Suprapubic skin (tissue), 4 donors: ENCODE measurements at regions not wholly inside any gene's neighbourhood (a gene's known extent, or its start where the extent isn't known, plus 50 kb on each side); places are given as distances from the start of the nearest gene placed in this dataset.

Source experiments
- DNase-seq, 2 donors: peaks; one replicate each; pipeline ENCODE4 v3.0.0-alpha.2; 2019; ENCODE audit warnings: low spot score in 2 of 2
- H3K27ac ChIP-seq: fragments of 200-600 bp; sonication (generic); one replicate; pipeline ENCODE4 v1.5.1; 2019
- H3K27me3 ChIP-seq: fragments of 200-600 bp; sonication (generic); one replicate; pipeline ENCODE4 v1.5.1; 2019
- H3K36me3 ChIP-seq: fragments of 200-600 bp; sonication (generic); one replicate; pipeline ENCODE4 v1.5.1; 2019
- H3K4me1 ChIP-seq: fragments of 200-600 bp; sonication (generic); one replicate; pipeline ENCODE4 v1.5.1; 2019
- H3K4me3 ChIP-seq: fragments of 200-600 bp; sonication (generic); one replicate; pipeline ENCODE4 v1.5.1; 2019; ENCODE audit warnings: mild to moderate bottlenecking
- H3K9me3 ChIP-seq: fragments of 200-600 bp; sonication (generic); one replicate; pipeline ENCODE4 v1.5.1; 2019
- CTCF ChIP-seq, 2 donors: fragments of 200-600 bp in 1 of 2; fragments of 450-650 bp in 1 of 2; sonication (generic) in 1 of 2; IDR thresholded peaks; one replicate each; pipeline ENCODE4 v1.5.1; 2016 to 2019; ENCODE audit warnings: antibody characterized with exemption in 2 of 2, mild to moderate bottlenecking in 1 of 2, moderate library complexity in 1 of 2
- EP300 ChIP-seq: sonication (generic); formaldehyde crosslinking; IDR thresholded peaks from one replicate; pipeline ENCODE4 v1.6.1; 2017; ENCODE audit warnings: antibody characterized with exemption
- POLR2A ChIP-seq, 2 donors: fragments of 450-650 bp; IDR thresholded peaks; one replicate each; pipeline ENCODE4 v1.6.1; 2017; ENCODE audit warnings: antibody characterized with exemption in 2 of 2, mild to moderate bottlenecking in 2 of 2, moderate library complexity in 2 of 2
- POLR2AphosphoS5 ChIP-seq, 3 donors: sonication (generic); formaldehyde crosslinking; IDR thresholded peaks; one replicate each; pipeline ENCODE4 v1.6.1; 2017; ENCODE audit warnings: antibody characterized with exemption in 3 of 3
- WGBS: methylation state at CpG from one replicate; pipeline ENCODE4 v1.1.5; 2018; 5-methylcytosine and 5-hydroxymethylcytosine counted together

- H3K36me3 ChIP-seq: no peaks in the 10 kb centered on the region
- H3K9me3 ChIP-seq: no peaks in the 10 kb centered on the region
- 56% methylated on average over 1 of the region's 1 CpG for WGBS
- H3K4me3 ChIP-seq: no peak overlapping the region
- H3K27ac ChIP-seq: no peak overlapping the region
- no peak for TF ChIP-seq POLR2AphosphoS5 (IDR thresholded peaks at IDR 0.05)
- TF ChIP-seq POLR2A (IDR thresholded peaks at IDR 0.05): no peak
- no peak for TF ChIP-seq CTCF (IDR thresholded peaks at IDR 0.05)
- TF ChIP-seq EP300: no peak
- no peak for DNase-seq
- peaks cover 6% of the 10 kb centered on the region for H3K4me1 ChIP-seq
- H3K27me3 ChIP-seq: no peaks in the 10 kb centered on the region
These were observed 627.5 kb upstream of the LMCD1 start for GRCh38 chr3:7874116-7874515.

- H3K27ac ChIP-seq: no peak overlapping the region
- peaks cover 6% of the 10 kb centered on the region for H3K4me1 ChIP-seq
- no peak for TF ChIP-seq CTCF (IDR thresholded peaks at IDR 0.05)
- no peak for TF ChIP-seq POLR2A (IDR thresholded peaks at IDR 0.05)
- TF ChIP-seq EP300: no peak
- no peak for TF ChIP-seq POLR2AphosphoS5 (IDR thresholded peaks at IDR 0.05)
- H3K27me3 ChIP-seq: no peaks in the 10 kb centered on the region
- H3K4me3 ChIP-seq: no peak overlapping the region
- no peaks in the 10 kb centered on the region for H3K9me3 ChIP-seq
- DNase-seq: no peak
- H3K36me3 ChIP-seq: no peaks in the 10 kb centered on the region
These were observed 625.7 kb upstream of the LMCD1 start for GRCh38 chr3:7875925-7876324.

- Histone ChIP-seq H3K36me3 (no peaks in the 10 kb centered on the region), H3K4me1 (peaks cover 6% of the 10 kb centered on the region), H3K4me3 (no peak overlapping the region), H3K27ac (no peak overlapping the region), H3K27me3 (no peaks in the 10 kb centered on the region), H3K9me3 (no peaks in the 10 kb centered on the region)
- TF ChIP-seq POLR2AphosphoS5 (IDR thresholded peaks at IDR 0.05) (no peak), POLR2A (IDR thresholded peaks at IDR 0.05) (no peak), CTCF (IDR thresholded peaks at IDR 0.05) (no peak), EP300 (no peak)
- no peak for DNase-seq
- 52% methylated on average over 3 of the region's 3 CpGs for WGBS
These were observed 624.8 kb upstream of the LMCD1 start for GRCh38 chr3:7876741-7877297.

GRCh38 chr3:7877312-7877711 is 624.3 kb upstream of the LMCD1 start:
- no peak overlapping the region for H3K4me3 ChIP-seq
- 77% methylated on average over 5 of the region's 5 CpGs for WGBS
- no peaks in the 10 kb centered on the region for H3K9me3 ChIP-seq
- peaks cover 6% of the 10 kb centered on the region for H3K4me1 ChIP-seq
- H3K27ac ChIP-seq: no peak overlapping the region
- DNase-seq: no peak
- H3K36me3 ChIP-seq: no peaks in the 10 kb centered on the region
- H3K27me3 ChIP-seq: no peaks in the 10 kb centered on the region
- no peak for TF ChIP-seq POLR2AphosphoS5 (IDR thresholded peaks at IDR 0.05)
- TF ChIP-seq CTCF (IDR thresholded peaks at IDR 0.05): no peak
- TF ChIP-seq POLR2A (IDR thresholded peaks at IDR 0.05): no peak

- 84% methylated on average over 1 of the region's 1 CpG for WGBS
These were observed 622.1 kb upstream of the LMCD1 start for GRCh38 chr3:7879572-7879971.

More at GRCh38 chr3:7879572-7879971, 622.1 kb upstream of the LMCD1 start:
- no peak for DNase-seq
- Histone ChIP-seq H3K9me3 (no peaks in the 10 kb centered on the region), H3K4me3 (no peak overlapping the region), H3K27me3 (no peaks in the 10 kb centered on the region), H3K27ac (no peak overlapping the region), H3K36me3 (no peaks in the 10 kb centered on the region), H3K4me1 (peaks cover 6% of the 10 kb centered on the region)
- TF ChIP-seq EP300 (no peak), POLR2A (IDR thresholded peaks at IDR 0.05) (no peak), POLR2AphosphoS5 (IDR thresholded peaks at IDR 0.05) (no peak), CTCF (IDR thresholded peaks at IDR 0.05) (no peak)
